ENCODE measurements at regions not wholly inside any gene's neighbourhood (a gene's known extent, or its start where the extent isn't known, plus 50 kb on each side); places are given as distances from the start of the nearest gene placed in this dataset.

DNA sequence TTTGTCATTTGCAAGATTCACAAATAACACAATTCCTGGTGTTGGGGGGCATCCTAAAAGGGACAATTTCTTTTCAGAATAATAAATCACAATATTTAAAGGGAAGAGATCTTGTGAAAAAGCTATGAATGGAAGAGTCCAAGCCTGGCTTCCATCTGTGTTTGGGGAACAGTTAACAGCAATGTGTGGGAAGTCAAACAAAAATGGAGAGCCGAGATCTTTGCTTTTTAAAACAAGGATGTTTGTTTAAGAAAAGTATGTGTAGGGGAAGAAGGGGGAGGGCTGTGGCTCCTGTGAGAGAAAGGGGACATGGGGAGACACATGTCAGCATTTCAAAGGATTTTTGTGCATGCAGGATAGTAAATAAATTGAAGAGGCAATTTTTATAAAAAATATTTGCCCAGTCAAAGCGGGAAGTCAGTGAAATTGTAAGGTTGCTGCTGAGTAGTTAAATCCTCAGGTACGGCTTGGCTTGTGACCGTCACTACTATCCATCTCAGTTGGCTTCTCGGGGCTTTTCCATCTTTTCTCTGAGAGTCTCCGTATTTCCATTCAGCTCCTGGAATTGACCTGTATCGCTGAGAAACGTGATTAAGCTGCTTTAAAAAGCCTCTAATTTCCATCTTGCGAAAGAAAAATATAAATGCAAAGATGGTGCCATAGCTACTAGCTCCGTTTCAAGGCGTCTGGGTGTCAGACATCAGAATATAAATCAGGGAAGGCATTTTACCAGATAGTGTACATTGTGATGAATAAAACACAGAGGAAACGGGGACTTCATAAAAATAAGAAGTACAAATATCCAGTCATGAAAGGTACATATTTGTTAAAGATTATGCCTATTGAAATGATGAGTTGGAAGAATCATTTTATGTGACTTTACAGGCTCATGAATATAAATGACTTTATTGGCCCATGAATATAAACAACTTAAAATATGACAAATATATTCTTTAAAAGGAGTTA is 52.9 kb upstream of the VCAN start (continued):
- TF ChIP-seq, protein P1, sequence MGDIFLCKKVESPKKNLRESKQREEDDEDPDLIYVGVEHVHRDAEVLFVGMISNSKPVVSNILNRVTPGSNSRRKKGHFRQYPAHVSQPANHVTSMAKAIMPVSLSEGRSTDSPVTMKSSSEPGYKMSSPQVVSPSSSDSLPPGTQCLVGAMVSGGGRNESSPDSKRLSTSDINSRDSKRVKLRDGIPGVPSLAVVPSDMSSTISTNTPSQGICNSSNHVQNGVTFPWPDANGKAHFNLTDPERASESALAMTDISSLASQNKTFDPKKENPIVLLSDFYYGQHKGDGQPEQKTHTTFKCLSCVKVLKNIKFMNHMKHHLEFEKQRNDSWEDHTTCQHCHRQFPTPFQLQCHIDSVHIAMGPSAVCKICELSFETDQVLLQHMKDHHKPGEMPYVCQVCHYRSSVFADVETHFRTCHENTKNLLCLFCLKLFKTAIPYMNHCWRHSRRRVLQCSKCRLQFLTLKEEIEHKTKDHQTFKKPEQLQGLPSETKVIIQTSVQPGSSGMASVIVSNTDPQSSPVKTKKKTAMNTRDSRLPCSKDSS (IDR thresholded peaks at IDR 0.05; ENCODE audit: low read depth, partially characterized antibody), result no peak
- TF ChIP-seq RBM17 (IDR thresholded peaks at IDR 0.05; ENCODE audit: borderline replicate concordance, low read depth, low read length) (no peak), SIX5 (IDR thresholded peaks at IDR 0.05; ENCODE audit: borderline replicate concordance in 1 of 2, insufficient read depth in 1 of 2, low read depth in 1 of 2, low read length in 2 of 2) (no peak), PURB (CRISPR knock-in tag; IDR thresholded peaks at IDR 0.05; ENCODE audit: low read depth) (no peak)
- TF ChIP-seq, protein P2, sequence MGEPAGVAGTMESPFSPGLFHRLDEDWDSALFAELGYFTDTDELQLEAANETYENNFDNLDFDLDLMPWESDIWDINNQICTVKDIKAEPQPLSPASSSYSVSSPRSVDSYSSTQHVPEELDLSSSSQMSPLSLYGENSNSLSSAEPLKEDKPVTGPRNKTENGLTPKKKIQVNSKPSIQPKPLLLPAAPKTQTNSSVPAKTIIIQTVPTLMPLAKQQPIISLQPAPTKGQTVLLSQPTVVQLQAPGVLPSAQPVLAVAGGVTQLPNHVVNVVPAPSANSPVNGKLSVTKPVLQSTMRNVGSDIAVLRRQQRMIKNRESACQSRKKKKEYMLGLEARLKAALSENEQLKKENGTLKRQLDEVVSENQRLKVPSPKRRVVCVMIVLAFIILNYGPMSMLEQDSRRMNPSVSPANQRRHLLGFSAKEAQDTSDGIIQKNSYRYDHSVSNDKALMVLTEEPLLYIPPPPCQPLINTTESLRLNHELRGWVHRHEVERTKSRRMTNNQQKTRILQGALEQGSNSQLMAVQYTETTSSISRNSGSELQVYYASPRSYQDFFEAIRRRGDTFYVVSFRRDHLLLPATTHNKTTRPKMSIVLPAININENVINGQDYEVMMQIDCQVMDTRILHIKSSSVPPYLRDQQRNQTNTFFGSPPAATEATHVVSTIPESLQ (CRISPR knock-in tag; IDR thresholded peaks at IDR 0.05), result no peak
